Lung (tissue), 11 donors: ENCODE measurements at regions not wholly inside any gene's neighbourhood (a gene's known extent, or its start where the extent isn't known, plus 50 kb on each side); places are given as distances from the start of the nearest gene placed in this dataset.

Source experiments
- ATAC-seq: fragments of 200-7000 bp; cut with Tn5 transposase; one replicate; pipeline ENCODE4 v1.9.1; 2020; ENCODE audit warnings: moderate number of reproducible peaks; ENCODE audit not compliant: insufficient read depth, low FRiP score
- DNase-seq, 3 donors: peaks; one replicate each; pipeline ENCODE4 v3.0.0-alpha.2; 2013 to 2017
- H3K27ac ChIP-seq, 2 donors: one replicate each; pipeline ENCODE4 v1.5.1; 2013; ENCODE audit warnings: mild to moderate bottlenecking in 2 of 2, moderate library complexity in 2 of 2, control low read depth in 1 of 2, inconsistent platforms in 1 of 2, low read depth in 1 of 2, low read length in 1 of 2
- H3K27me3 ChIP-seq, 3 donors: one replicate each; pipeline ENCODE4 v1.5.1; 2013; ENCODE audit warnings: low read length in 2 of 3; ENCODE audit not compliant: control insufficient read depth in 3 of 3, insufficient read depth in 3 of 3
- H3K36me3 ChIP-seq, 4 donors: one replicate each; pipeline ENCODE4 v1.5.1; 2013; ENCODE audit warnings: low read length in 4 of 4, mild to moderate bottlenecking in 1 of 4, moderate library complexity in 1 of 4; ENCODE audit not compliant: control insufficient read depth in 4 of 4, insufficient read depth in 4 of 4
- H3K4me1 ChIP-seq, 5 donors: one replicate each; pipeline ENCODE4 v1.5.1; 2013; ENCODE audit warnings: low read length in 5 of 5, mild to moderate bottlenecking in 2 of 5, moderate library complexity in 1 of 5; ENCODE audit not compliant: control insufficient read depth in 5 of 5, insufficient read depth in 5 of 5
- H3K4me3 ChIP-seq: one replicate; pipeline ENCODE4 v1.5.1; 2013; ENCODE audit warnings: mild to moderate bottlenecking, control low read depth, moderate library complexity
- H3K9ac ChIP-seq, 2 donors: one replicate each; pipeline ENCODE4 v1.5.1; 2013; ENCODE audit warnings: low read length in 2 of 2, control low read depth in 1 of 2; ENCODE audit not compliant: insufficient read depth in 1 of 2
- H3K9me3 ChIP-seq, 4 donors: one replicate each; pipeline ENCODE4 v1.5.1; 2013; ENCODE audit warnings: low read length in 3 of 4, mild to moderate bottlenecking in 1 of 4, moderate library complexity in 1 of 4; ENCODE audit not compliant: control insufficient read depth in 4 of 4, insufficient read depth in 3 of 4
- CTCF ChIP-seq: IDR thresholded peaks from 2 replicates; pipeline ENCODE4 v1.5.1; 2012; ENCODE audit warnings: mild to moderate bottlenecking; ENCODE audit errors: control extremely low read depth, extremely low read depth
- WGBS, 2 donors: extraction: QIAGEN DNeasy Blood & Tissue Kit; methylation state at CpG; one replicate each; pipeline ENCODE4 v1.1.7; 2013; 5-methylcytosine and 5-hydroxymethylcytosine counted together
- donor health status: control.
- donor health status: control.
- donor health status: Bipolar disorder and iron deficiency.
- donor health status: healthy.
- donor health status: DM: yes; HTN: yes; CAD: no.

DNA sequence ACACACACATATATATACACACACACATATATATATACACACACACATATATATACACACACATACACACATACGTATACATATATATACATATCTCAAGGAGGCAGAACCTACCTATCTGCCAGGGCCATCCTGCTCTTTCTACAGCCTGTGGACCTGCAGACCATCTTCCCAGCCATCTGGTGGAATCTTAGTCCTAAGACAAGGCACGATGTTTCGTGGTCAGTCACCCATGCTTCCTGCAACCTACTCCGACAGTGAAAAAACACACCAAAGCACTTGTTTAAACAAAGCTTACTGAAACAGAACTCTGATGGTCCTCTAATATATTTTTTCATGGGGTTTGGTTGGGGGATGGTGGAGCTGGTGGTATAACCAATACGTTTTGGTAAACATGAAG is 164.2 kb upstream of the ZNF521 start:
- Histone ChIP-seq H3K27me3 (no peaks in the 10 kb centered on the region), H3K9ac (no peak overlapping the region), H3K27ac (no peak overlapping the region), H3K4me3 (no peak overlapping the region), H3K9me3 (no peaks in the 10 kb centered on the region), H3K4me1 (peaks cover 0 to 3% (median 0%) of the 10 kb centered on the region in 5 donors), H3K36me3 (no peaks in the 10 kb centered on the region)
- no peak for DNase-seq
- TF ChIP-seq CTCF = no peak
- ATAC-seq = no peak
- WGBS, 2 donors = 74 to 75% methylated on average over 5 of the region's 5 CpGs

- Histone ChIP-seq H3K27ac (no peak overlapping the region), H3K4me1 (no peaks in the 10 kb centered on the region), H3K4me3 (no peak overlapping the region), H3K9ac (no peak overlapping the region), H3K36me3 (no peaks in the 10 kb centered on the region), H3K9me3 (no peaks in the 10 kb centered on the region), H3K27me3 (no peaks in the 10 kb centered on the region)
- no peak for ATAC-seq
- no peak for TF ChIP-seq CTCF
- no peak for DNase-seq
- WGBS, 2 donors = 78% methylated on average over 2 of the region's 2 CpGs
These were observed 158.1 kb upstream of the ZNF521 start for GRCh38 chr18:25510096-25510495.

- WGBS, 2 donors = 11 to 13% methylated on average over 11 of the region's 11 CpGs
These were observed 151.7 kb upstream of the ZNF521 start for GRCh38 chr18:25503567-25504081.

More at GRCh38 chr18:25503567-25504081, 151.7 kb upstream of the ZNF521 start:
- DNase-seq (peak; percentile 74 to 92 (median 89)), ATAC-seq (peak; percentile 53)
- no peaks in the 10 kb centered on the region for H3K36me3 ChIP-seq
- no peaks in the 10 kb centered on the region for H3K9me3 ChIP-seq
- H3K27me3 ChIP-seq = no peaks in the 10 kb centered on the region
- H3K4me3 ChIP-seq = peak overlapping the region; percentile 28
- H3K9ac ChIP-seq = peak overlapping the region in 1 of 2 donors; percentile 24
- no peak for TF ChIP-seq CTCF
- H3K4me1 ChIP-seq = peaks cover 0 to 2% (median 0%) of the 10 kb centered on the region in 5 donors
- H3K27ac ChIP-seq = no peak overlapping the region
